IPS-18a (cell line): ENCODE measurements at regions not wholly inside any gene's neighbourhood (a gene's known extent, or its start where the extent isn't known, plus 50 kb on each side); places are given as distances from the start of the nearest gene placed in this dataset.

Experiments used
- H3K27ac ChIP-seq: one replicate; pipeline ENCODE4 v1.5.1; 2013; ENCODE audit warnings: low read length
- H3K27me3 ChIP-seq: one replicate; pipeline ENCODE4 v1.6.1; 2013; ENCODE audit warnings: mild to moderate bottlenecking, low read length; ENCODE audit not compliant: control insufficient read depth, insufficient read depth
- H3K36me3 ChIP-seq: one replicate; pipeline ENCODE4 v1.6.1; 2013; ENCODE audit warnings: low read depth, low read length; ENCODE audit not compliant: control insufficient read depth
- H3K4me1 ChIP-seq: one replicate; pipeline ENCODE4 v1.6.1; 2013; ENCODE audit warnings: low read depth, low read length; ENCODE audit not compliant: control insufficient read depth
- H3K4me3 ChIP-seq: one replicate; pipeline ENCODE4 v1.5.1; 2013; ENCODE audit warnings: low read length
- H3K9ac ChIP-seq: one replicate; pipeline ENCODE4 v1.6.1; 2013; ENCODE audit warnings: mild to moderate bottlenecking, low read length, moderate library complexity
- H3K9me3 ChIP-seq: one replicate; pipeline ENCODE4 v1.6.1; 2013; ENCODE audit warnings: low read depth, low read length; ENCODE audit not compliant: control insufficient read depth

GRCh38 chr1:239999170-239999569 is 92.5 kb upstream of the FMN2 start:
- Histone ChIP-seq H3K9me3 (no peaks in the 10 kb centered on the region), H3K36me3 (no peaks in the 10 kb centered on the region), H3K4me1 (no peaks in the 10 kb centered on the region), H3K9ac (no peak overlapping the region), H3K27me3 (peaks cover 34% of the 10 kb centered on the region), H3K4me3 (no peak overlapping the region), H3K27ac (no peak overlapping the region)

DNA sequence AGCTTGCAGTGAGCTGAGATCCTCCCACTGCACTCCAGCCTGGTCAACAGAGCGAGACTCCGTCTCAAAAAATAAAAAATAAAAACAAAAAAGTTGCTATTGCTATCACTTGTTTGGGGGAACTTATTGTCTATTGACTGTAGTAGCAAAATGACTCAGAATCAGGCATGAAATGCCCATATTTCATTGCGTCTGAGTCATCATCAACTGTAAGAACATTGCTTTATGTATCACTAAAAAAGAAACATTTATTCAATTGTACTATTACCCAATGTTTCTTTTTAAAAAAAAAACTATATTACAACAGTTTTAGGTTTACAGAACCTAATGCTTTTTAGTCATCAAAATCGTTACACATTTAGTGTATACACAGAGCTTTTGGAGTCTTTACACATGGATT is 91.0 kb upstream of the FMN2 start:
- Histone ChIP-seq H3K4me1 (no peaks in the 10 kb centered on the region), H3K9me3 (no peaks in the 10 kb centered on the region), H3K27ac (no peak overlapping the region), H3K36me3 (no peaks in the 10 kb centered on the region), H3K9ac (no peak overlapping the region), H3K4me3 (no peak overlapping the region), H3K27me3 (peaks cover 33% of the 10 kb centered on the region)

GRCh38 chr1:240001177-240001740 is 90.4 kb upstream of the FMN2 start:
- H3K9ac ChIP-seq: no peak overlapping the region
- H3K27me3 ChIP-seq: peaks cover 29% of the 10 kb centered on the region
- no peaks in the 10 kb centered on the region for H3K4me1 ChIP-seq
- no peaks in the 10 kb centered on the region for H3K9me3 ChIP-seq
- H3K4me3 ChIP-seq: no peak overlapping the region
- no peaks in the 10 kb centered on the region for H3K36me3 ChIP-seq
- no peak overlapping the region for H3K27ac ChIP-seq

GRCh38 chr1:240004086-240004749 is 87.5 kb upstream of the FMN2 start:
- Histone ChIP-seq H3K9me3 (no peaks in the 10 kb centered on the region), H3K36me3 (no peaks in the 10 kb centered on the region), H3K4me3 (no peak overlapping the region), H3K27ac (no peak overlapping the region), H3K9ac (no peak overlapping the region), H3K27me3 (peaks cover 2% of the 10 kb centered on the region), H3K4me1 (no peaks in the 10 kb centered on the region)

DNA sequence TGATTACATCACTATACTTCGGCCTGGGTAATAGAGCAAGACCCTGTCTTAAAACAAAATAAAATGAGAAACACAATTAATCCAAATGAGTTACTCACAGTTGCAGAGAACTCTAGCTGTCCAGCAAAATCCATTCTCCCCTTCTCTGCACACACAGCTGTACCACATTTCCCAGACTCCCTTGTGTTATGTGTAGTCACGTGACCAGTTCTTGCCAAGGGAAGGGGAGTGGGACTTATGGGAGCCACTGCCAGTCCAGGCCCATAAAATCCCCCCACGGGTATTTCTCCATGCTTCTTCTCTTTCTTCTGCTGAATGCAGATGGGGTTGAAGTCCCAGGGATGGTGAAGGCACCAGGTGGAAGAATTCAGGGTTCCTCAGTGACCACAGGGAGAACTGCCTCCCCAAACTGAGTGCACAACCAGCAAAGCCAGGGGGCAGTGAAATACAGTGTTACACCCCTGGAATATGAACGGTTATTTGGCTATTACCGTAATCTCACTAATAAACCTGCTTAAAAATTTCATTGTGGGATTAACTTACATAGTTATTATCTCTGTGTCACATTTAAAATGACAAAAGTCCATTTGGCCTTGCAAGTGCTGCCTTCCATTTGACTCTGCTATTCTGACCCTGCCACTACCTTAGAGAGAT is 85.6 kb upstream of the FMN2 start:
- H3K9ac ChIP-seq: no peak overlapping the region
- H3K27ac ChIP-seq: no peak overlapping the region
- H3K4me3 ChIP-seq: no peak overlapping the region
- H3K9me3 ChIP-seq: no peaks in the 10 kb centered on the region
- no peaks in the 10 kb centered on the region for H3K4me1 ChIP-seq
- H3K27me3 ChIP-seq: no peaks in the 10 kb centered on the region
- no peaks in the 10 kb centered on the region for H3K36me3 ChIP-seq

DNA sequence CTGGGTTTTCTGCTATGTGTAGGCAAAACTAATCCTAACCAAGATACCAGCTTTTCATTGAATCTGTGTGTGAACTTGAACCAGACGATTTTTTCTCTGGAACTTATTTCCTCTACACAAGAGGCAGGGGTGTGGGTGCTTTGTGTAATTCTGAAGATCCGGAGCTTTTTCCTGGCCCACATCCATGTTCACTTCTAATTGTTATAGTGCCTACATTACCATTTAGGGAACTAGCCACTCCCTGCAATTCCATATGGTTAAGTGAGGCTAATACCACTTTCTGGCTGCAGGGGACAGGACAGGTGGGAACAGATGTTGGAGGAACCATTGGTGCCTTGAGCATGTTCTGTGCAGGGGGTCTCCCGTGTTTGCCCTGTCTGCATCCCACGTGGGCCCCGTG is 83.4 kb upstream of the FMN2 start:
- H3K4me1 ChIP-seq: no peaks in the 10 kb centered on the region
- no peak overlapping the region for H3K4me3 ChIP-seq
- no peaks in the 10 kb centered on the region for H3K27me3 ChIP-seq
- no peaks in the 10 kb centered on the region for H3K9me3 ChIP-seq
- H3K36me3 ChIP-seq: no peaks in the 10 kb centered on the region
- H3K9ac ChIP-seq: no peak overlapping the region
- no peak overlapping the region for H3K27ac ChIP-seq

GRCh38 chr1:240014051-240014450 is 77.6 kb upstream of the FMN2 start:
- Histone ChIP-seq H3K9me3 (peaks cover 5% of the 10 kb centered on the region), H3K4me3 (no peak overlapping the region), H3K27me3 (no peaks in the 10 kb centered on the region), H3K27ac (no peak overlapping the region), H3K36me3 (no peaks in the 10 kb centered on the region), H3K9ac (no peak overlapping the region), H3K4me1 (no peaks in the 10 kb centered on the region)

DNA sequence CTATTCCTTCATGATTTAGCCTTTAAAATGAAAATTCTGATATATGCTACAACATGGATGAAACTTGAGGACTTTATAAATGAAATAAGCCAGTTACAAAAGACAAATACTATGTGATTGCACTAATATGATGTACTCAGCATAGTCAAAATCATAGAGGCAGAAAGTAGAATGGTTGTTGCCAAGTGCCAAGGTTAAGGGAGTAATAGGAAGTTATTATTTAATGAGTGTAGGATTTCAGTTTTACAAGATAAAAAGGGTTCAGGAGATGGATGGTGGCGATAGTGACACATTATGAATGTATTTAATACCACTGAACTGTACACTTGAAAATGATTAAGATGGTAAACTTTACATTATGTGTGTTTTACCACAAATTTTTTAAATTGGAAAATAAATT is 73.1 kb upstream of the FMN2 start:
- H3K9me3 ChIP-seq: peaks cover 5% of the 10 kb centered on the region
- H3K27me3 ChIP-seq: no peaks in the 10 kb centered on the region
- no peaks in the 10 kb centered on the region for H3K4me1 ChIP-seq
- H3K36me3 ChIP-seq: no peaks in the 10 kb centered on the region
- H3K4me3 ChIP-seq: no peak overlapping the region
- no peak overlapping the region for H3K27ac ChIP-seq
- H3K9ac ChIP-seq: no peak overlapping the region

GRCh38 chr1:240019524-240019923 is 72.2 kb upstream of the FMN2 start:
- Histone ChIP-seq H3K4me1 (no peaks in the 10 kb centered on the region), H3K27ac (no peak overlapping the region)

DNA sequence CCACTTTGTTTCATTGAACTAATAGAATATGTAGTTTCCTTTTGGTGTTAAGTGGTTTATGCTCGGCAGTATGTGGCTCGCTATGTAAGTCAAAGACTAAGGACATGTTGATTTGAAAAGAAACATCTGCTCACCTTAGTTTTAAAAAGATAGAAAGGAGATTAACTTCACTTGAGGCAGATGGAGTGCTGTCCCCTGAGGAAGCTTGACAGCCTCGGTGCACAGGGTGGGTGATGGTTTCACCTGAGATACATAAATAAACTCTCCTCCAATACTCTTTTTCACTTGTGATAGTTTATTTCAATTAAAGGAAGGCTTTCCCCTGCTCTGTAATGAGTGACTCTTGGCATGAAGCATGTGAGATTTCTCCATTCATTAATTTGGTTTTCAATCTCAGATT is 70.8 kb upstream of the FMN2 start:
- Histone ChIP-seq H3K27me3 (no peaks in the 10 kb centered on the region), H3K4me1 (no peaks in the 10 kb centered on the region), H3K27ac (no peak overlapping the region), H3K9ac (no peak overlapping the region), H3K9me3 (peaks cover 5% of the 10 kb centered on the region), H3K4me3 (no peak overlapping the region), H3K36me3 (no peaks in the 10 kb centered on the region)

More at GRCh38 chr1:240019524-240019923, 72.2 kb upstream of the FMN2 start:
- H3K36me3 ChIP-seq: no peaks in the 10 kb centered on the region
- no peak overlapping the region for H3K4me3 ChIP-seq
- H3K9ac ChIP-seq: no peak overlapping the region
- peaks cover 5% of the 10 kb centered on the region for H3K9me3 ChIP-seq
- no peaks in the 10 kb centered on the region for H3K27me3 ChIP-seq

DNA sequence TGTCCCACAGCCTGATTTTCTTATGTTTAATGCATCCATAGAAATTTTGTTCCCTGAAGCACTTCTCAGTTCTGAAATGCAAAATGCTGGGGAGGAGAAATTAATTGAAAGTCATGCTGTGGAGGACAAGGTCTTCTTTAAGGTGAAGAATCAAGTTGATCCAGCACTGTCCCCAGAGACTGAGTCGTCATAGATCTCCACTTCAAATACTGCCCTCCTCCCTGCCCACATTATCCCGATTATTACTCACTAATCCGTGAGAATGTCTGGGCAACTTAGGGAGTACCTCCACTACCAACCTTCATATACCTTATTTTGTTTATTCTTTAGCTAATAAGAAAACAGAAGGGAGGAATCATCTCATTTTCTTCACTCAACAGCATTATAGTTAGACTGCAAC is 70.0 kb upstream of the FMN2 start:
- H3K36me3 ChIP-seq: no peaks in the 10 kb centered on the region
- H3K27me3 ChIP-seq: no peaks in the 10 kb centered on the region
- no peak overlapping the region for H3K27ac ChIP-seq
- no peaks in the 10 kb centered on the region for H3K4me1 ChIP-seq
- no peak overlapping the region for H3K4me3 ChIP-seq
- H3K9me3 ChIP-seq: peaks cover 5% of the 10 kb centered on the region
- no peak overlapping the region for H3K9ac ChIP-seq

DNA sequence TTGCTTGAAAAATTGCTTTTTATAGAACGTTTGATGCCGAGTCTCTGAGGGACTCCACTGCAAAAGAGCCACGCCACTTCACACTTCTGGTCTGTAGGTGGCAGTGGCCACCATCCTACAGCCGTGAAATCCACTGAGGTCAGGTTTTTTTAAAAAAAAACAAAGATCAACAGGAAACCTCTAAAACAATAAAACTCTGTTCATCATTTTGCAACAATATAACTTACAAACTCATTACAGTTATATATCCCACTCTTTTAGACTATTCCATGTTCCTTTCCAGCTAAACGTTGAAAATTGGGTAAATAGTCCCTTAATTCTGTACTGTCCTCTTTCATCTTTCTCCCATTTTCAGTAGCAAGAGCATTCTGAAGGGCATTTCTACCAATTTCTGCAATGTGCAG is 64.6 kb upstream of the FMN2 start:
- no peak overlapping the region for H3K4me3 ChIP-seq
- H3K9ac ChIP-seq: no peak overlapping the region
- no peaks in the 10 kb centered on the region for H3K4me1 ChIP-seq
- no peak overlapping the region for H3K27ac ChIP-seq
- no peaks in the 10 kb centered on the region for H3K36me3 ChIP-seq
- H3K27me3 ChIP-seq: no peaks in the 10 kb centered on the region
- no peaks in the 10 kb centered on the region for H3K9me3 ChIP-seq
